H9 (cell line): ENCODE measurements at regions not wholly inside any gene's neighbourhood (a gene's known extent, or its start where the extent isn't known, plus 50 kb on each side); places are given as distances from the start of the nearest gene placed in this dataset.

Source experiments
- DNase-seq: peaks from one replicate; pipeline ENCODE4 v3.0.0-alpha.2; 2017
- H2AFZ ChIP-seq: one replicate; pipeline ENCODE4 v1.6.1; 2013; ENCODE audit warnings: mild to moderate bottlenecking, low read length, control low read depth, moderate library complexity
- H2AK5ac ChIP-seq: 2 replicates; pipeline ENCODE4 v1.6.1; 2013; ENCODE audit warnings: low read length, control low read depth, mixed read lengths; ENCODE audit not compliant: insufficient read length
- H2BK120ac ChIP-seq: one replicate; pipeline ENCODE4 v1.6.1; 2013; ENCODE audit warnings: low read depth, mild to moderate bottlenecking, low read length, control low read depth, inconsistent platforms; ENCODE audit not compliant: poor library complexity, severe bottlenecking
- H2BK12ac ChIP-seq: 2 replicates; pipeline ENCODE4 v1.6.1; 2013; ENCODE audit warnings: low read length, control low read depth, mixed read lengths, low read depth; ENCODE audit not compliant: insufficient read length
- H2BK15ac ChIP-seq: 2 replicates; pipeline ENCODE4 v1.6.1; 2013; ENCODE audit warnings: low read depth, low read length, control low read depth
- H2BK20ac ChIP-seq: one replicate; pipeline ENCODE4 v1.6.1; 2013; ENCODE audit warnings: low read depth, mild to moderate bottlenecking, low read length, control low read depth, inconsistent platforms; ENCODE audit not compliant: poor library complexity, severe bottlenecking
- H2BK5ac ChIP-seq: 2 replicates; pipeline ENCODE4 v1.6.1; 2013; ENCODE audit warnings: low read length, control low read depth, mixed read lengths; ENCODE audit not compliant: insufficient read length
- H3K14ac ChIP-seq: 2 replicates; pipeline ENCODE4 v1.6.1; 2013; ENCODE audit warnings: low read length, control low read depth; ENCODE audit not compliant: insufficient read depth
- H3K18ac ChIP-seq: 2 replicates; pipeline ENCODE4 v1.6.1; 2013; ENCODE audit warnings: low read depth, mild to moderate bottlenecking, mixed read lengths, low read length, control low read depth; ENCODE audit not compliant: insufficient read length
- H3K23ac ChIP-seq: 2 replicates; pipeline ENCODE4 v1.6.1; 2013; ENCODE audit warnings: low read length, control low read depth, mixed read lengths, low read depth; ENCODE audit not compliant: insufficient read length
- H3K23me2 ChIP-seq: 2 replicates; pipeline ENCODE4 v1.6.1; 2013; ENCODE audit warnings: low read depth, mild to moderate bottlenecking, mixed read lengths, low read length, control low read depth; ENCODE audit not compliant: insufficient read length, poor library complexity, severe bottlenecking
- H3K27ac ChIP-seq: 2 replicates; pipeline ENCODE4 v1.5.1; 2013; ENCODE audit warnings: low read length, control low read depth, mixed read lengths, low read depth; ENCODE audit not compliant: insufficient read length
- H3K27me3 ChIP-seq: 2 replicates; pipeline ENCODE4 v1.6.1; 2013; ENCODE audit warnings: low read length, control low read depth, inconsistent platforms; ENCODE audit not compliant: insufficient read depth
- H3K4ac ChIP-seq: 2 replicates; pipeline ENCODE4 v1.6.1; 2013; ENCODE audit warnings: low read depth, mild to moderate bottlenecking, control low read depth, inconsistent platforms, low read length, moderate library complexity
- H3K4me1 ChIP-seq: 2 replicates; pipeline ENCODE4 v1.6.1; 2013; ENCODE audit warnings: low read length, control low read depth, inconsistent platforms; ENCODE audit not compliant: insufficient read depth
- H3K4me2 ChIP-seq: 2 replicates; pipeline ENCODE4 v1.6.1; 2013; ENCODE audit warnings: low read length, control low read depth, mixed read lengths; ENCODE audit not compliant: insufficient read length, insufficient read depth
- H3K56ac ChIP-seq: 2 replicates; pipeline ENCODE4 v1.6.1; 2013; ENCODE audit warnings: low read depth, mild to moderate bottlenecking, mixed read lengths, low read length, control low read depth; ENCODE audit not compliant: insufficient read length
- H3K79me1 ChIP-seq: 2 replicates; pipeline ENCODE4 v1.6.1; 2013; ENCODE audit warnings: low read depth, mild to moderate bottlenecking, moderate library complexity, low read length, control low read depth, inconsistent platforms; ENCODE audit not compliant: insufficient read depth, poor library complexity, severe bottlenecking
- H3K79me2 ChIP-seq: 2 replicates; pipeline ENCODE4 v1.6.1; 2013; ENCODE audit warnings: low read length, control low read depth, inconsistent platforms; ENCODE audit not compliant: insufficient read depth
- H3K9ac ChIP-seq: 2 replicates; pipeline ENCODE4 v1.6.1; 2013; ENCODE audit warnings: low read length, control low read depth, mixed read lengths; ENCODE audit not compliant: insufficient read length; ENCODE audit errors: extremely low read depth
- H3K9me3 ChIP-seq: one replicate; pipeline ENCODE4 v1.6.1; 2013; ENCODE audit warnings: low read depth, low read length, inconsistent platforms; ENCODE audit not compliant: control insufficient read depth
- H3T11ph ChIP-seq: one replicate; pipeline ENCODE4 v1.6.1; 2013; ENCODE audit warnings: mild to moderate bottlenecking, low read length, control low read depth, inconsistent platforms
- H4K20me1 ChIP-seq: one replicate; pipeline ENCODE4 v1.6.1; 2013; ENCODE audit not compliant: control insufficient read depth, insufficient read length, insufficient read depth
- H4K5ac ChIP-seq: 2 replicates; pipeline ENCODE4 v1.6.1; 2013; ENCODE audit warnings: low read depth, mild to moderate bottlenecking, mixed read lengths, low read length, control low read depth; ENCODE audit not compliant: insufficient read length
- H4K8ac ChIP-seq: replicated peaks from 2 replicates; pipeline ENCODE4 v1.6.1; 2013; ENCODE audit warnings: low read length, control low read depth, mixed read lengths, low read depth; ENCODE audit not compliant: insufficient read length
- H4K91ac ChIP-seq: 2 replicates; pipeline ENCODE4 v1.6.1; 2013; ENCODE audit warnings: low read depth, mild to moderate bottlenecking, moderate library complexity, mixed read lengths, low read length, control low read depth; ENCODE audit not compliant: insufficient read length
- H3K27ac Mint-ChIP-seq, 3 experiments: 2 replicates in 2 of 3; 3 replicates in 1 of 3; pipeline ENCODE4 v1.8.0; 2020 to 2021; ENCODE audit warnings: mixed read lengths in 3 of 3, mild to moderate bottlenecking in 1 of 3, moderate library complexity in 1 of 3
- H3K27me3 Mint-ChIP-seq: 2 replicates; pipeline ENCODE4 v1.8.0; 2021; ENCODE audit warnings: low read depth, mild to moderate bottlenecking, moderate library complexity, mixed read lengths
- H3K36me3 Mint-ChIP-seq, 3 experiments: 2 replicates in 2 of 3; 3 replicates in 1 of 3; pipeline ENCODE4 v1.8.0; 2020 to 2021; ENCODE audit warnings: low read depth in 3 of 3, mixed read lengths in 3 of 3; ENCODE audit not compliant: insufficient read depth in 1 of 3
- H3K4me1 Mint-ChIP-seq, 2 experiments: 2 replicates each; pipeline ENCODE4 v1.8.0; 2020; ENCODE audit warnings: mixed read lengths in 2 of 2
- H3K4me3 Mint-ChIP-seq, 2 experiments: 2 replicates in 1 of 2; 3 replicates in 1 of 2; pipeline ENCODE4 v1.8.0; 2020 to 2021; ENCODE audit warnings: mild to moderate bottlenecking in 2 of 2, mixed read lengths in 2 of 2, moderate library complexity in 1 of 2
- H3K9me3 Mint-ChIP-seq, 2 experiments: 2 replicates in 1 of 2; 3 replicates in 1 of 2; pipeline ENCODE4 v1.8.0; 2020; ENCODE audit warnings: mild to moderate bottlenecking in 2 of 2, mixed read lengths in 2 of 2, moderate library complexity in 1 of 2
- WGBS: extraction: QIAGEN DNeasy Blood & Tissue Kit; methylation state at CpG from one replicate; pipeline ENCODE4 v1.1.7; 2013; ENCODE audit warnings: missing lambda C conversion rate, low lambda C conversion rate, mixed read lengths; ENCODE audit not compliant: insufficient read length; ENCODE audit errors: extremely low coverage; 5-methylcytosine and 5-hydroxymethylcytosine counted together
- TF ChIP-seq, protein P1 (sequence below): fragments of 200-600 bp; sonication (generic); conservative IDR thresholded peaks from 3 replicates; pipeline ENCODE4 v1.8.0; 2021; ENCODE audit warnings: antibody characterized with exemption, mild to moderate bottlenecking

DNA sequence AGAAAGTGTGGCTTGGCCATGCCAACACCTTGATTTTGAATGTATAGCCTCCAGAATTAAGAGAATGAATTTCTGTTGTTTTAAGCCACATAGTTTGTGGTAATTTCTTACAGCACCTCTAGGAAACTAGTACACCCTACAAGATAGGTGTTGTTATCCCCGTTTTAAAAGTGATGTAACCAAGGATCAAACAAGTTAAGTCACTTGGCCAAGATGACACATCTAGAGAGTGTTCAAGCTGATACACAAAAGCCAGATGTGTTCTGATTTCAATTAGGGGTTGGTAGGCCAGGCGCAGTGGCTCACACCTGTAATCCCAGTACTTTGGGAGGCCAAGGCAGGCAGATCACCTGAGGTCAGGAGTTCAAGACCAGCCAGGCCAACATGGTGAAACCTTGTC is 396.5 kb upstream of the SOX9 start:
- Mint-ChIP-seq H3K9me3 (peaks cover 0 to 4% of the 10 kb centered on the region in 2 experiments; a peak in 3 of 5 replicates), H3K36me3 (peaks cover 0 to 5% (median 0%) of the 10 kb centered on the region in 3 experiments; a peak in 2 of 7 replicates), H3K4me1 (no peaks in the 10 kb centered on the region), H3K27me3 (no peaks in the 10 kb centered on the region), H3K4me3 (no peak overlapping the region), H3K27ac (no peak overlapping the region)
- Histone ChIP-seq H2BK20ac (no peak overlapping the region), H3K9me3 (no peaks in the 10 kb centered on the region), H3K27me3 (no peaks in the 10 kb centered on the region), H2BK5ac (no peak overlapping the region), H4K5ac (no peak overlapping the region), H3K23ac (no peak overlapping the region), H4K20me1 (no peaks in the 10 kb centered on the region), H3K4ac (no peak overlapping the region), H2AFZ (no peak overlapping the region), H3K27ac (no peak overlapping the region), H2BK15ac (no peak overlapping the region), H3T11ph (no peak overlapping the region), H3K9ac (no peak overlapping the region), H2AK5ac (no peak overlapping the region), H4K91ac (no peak overlapping the region), H3K79me2 (no peaks in the 10 kb centered on the region), H3K56ac (no peak overlapping the region), H3K4me2 (no peak overlapping the region), H3K4me1 (no peaks in the 10 kb centered on the region), H4K8ac (no peak overlapping the region), H2BK120ac (no peak overlapping the region), H3K18ac (no peak overlapping the region), H3K79me1 (no peaks in the 10 kb centered on the region), H3K14ac (no peak overlapping the region), H2BK12ac (no peak overlapping the region), H3K23me2 (no peaks in the 10 kb centered on the region)
- no CpG with 5 or more reads among the region's 2 CpGs for WGBS
- DNase-seq, result no peak
- TF ChIP-seq, protein P1, sequence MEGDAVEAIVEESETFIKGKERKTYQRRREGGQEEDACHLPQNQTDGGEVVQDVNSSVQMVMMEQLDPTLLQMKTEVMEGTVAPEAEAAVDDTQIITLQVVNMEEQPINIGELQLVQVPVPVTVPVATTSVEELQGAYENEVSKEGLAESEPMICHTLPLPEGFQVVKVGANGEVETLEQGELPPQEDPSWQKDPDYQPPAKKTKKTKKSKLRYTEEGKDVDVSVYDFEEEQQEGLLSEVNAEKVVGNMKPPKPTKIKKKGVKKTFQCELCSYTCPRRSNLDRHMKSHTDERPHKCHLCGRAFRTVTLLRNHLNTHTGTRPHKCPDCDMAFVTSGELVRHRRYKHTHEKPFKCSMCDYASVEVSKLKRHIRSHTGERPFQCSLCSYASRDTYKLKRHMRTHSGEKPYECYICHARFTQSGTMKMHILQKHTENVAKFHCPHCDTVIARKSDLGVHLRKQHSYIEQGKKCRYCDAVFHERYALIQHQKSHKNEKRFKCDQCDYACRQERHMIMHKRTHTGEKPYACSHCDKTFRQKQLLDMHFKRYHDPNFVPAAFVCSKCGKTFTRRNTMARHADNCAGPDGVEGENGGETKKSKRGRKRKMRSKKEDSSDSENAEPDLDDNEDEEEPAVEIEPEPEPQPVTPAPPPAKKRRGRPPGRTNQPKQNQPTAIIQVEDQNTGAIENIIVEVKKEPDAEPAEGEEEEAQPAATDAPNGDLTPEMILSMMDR, result no peak
